ENCODE measurements at regions not wholly inside any gene's neighbourhood (a gene's known extent, or its start where the extent isn't known, plus 50 kb on each side); places are given as distances from the start of the nearest gene placed in this dataset.

DNA sequence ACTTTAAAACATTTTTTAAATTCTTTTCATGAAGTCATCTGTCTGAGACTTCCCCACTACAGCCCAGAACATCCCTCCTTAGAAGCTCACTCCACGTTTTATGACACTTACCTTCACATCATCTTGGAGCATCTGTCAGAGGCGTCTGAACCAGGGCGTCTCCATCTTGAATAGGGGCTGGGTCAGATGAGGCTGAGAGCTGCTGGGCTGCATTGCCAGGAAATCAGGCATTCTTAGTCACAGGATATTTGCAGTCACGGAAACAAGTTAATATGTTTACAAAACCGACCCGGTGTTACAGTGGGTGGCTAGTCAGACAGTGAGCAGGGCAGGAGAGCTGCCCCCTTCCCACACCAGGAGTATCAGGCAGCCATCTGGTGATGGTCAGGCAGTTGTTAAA, 456.5 kb downstream of the FBXO15 start:
- no peak for TF ChIP-seq POLR2A (IDR thresholded peaks at IDR 0.05)
- TF ChIP-seq, protein P1, sequence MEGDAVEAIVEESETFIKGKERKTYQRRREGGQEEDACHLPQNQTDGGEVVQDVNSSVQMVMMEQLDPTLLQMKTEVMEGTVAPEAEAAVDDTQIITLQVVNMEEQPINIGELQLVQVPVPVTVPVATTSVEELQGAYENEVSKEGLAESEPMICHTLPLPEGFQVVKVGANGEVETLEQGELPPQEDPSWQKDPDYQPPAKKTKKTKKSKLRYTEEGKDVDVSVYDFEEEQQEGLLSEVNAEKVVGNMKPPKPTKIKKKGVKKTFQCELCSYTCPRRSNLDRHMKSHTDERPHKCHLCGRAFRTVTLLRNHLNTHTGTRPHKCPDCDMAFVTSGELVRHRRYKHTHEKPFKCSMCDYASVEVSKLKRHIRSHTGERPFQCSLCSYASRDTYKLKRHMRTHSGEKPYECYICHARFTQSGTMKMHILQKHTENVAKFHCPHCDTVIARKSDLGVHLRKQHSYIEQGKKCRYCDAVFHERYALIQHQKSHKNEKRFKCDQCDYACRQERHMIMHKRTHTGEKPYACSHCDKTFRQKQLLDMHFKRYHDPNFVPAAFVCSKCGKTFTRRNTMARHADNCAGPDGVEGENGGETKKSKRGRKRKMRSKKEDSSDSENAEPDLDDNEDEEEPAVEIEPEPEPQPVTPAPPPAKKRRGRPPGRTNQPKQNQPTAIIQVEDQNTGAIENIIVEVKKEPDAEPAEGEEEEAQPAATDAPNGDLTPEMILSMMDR (IDR thresholded peaks at IDR 0.05), result no peak
